ENCODE measurements at regions not wholly inside any gene's neighbourhood (a gene's known extent, or its start where the extent isn't known, plus 50 kb on each side); places are given as distances from the start of the nearest gene placed in this dataset.
"Not testable (repeated sequence)": the region's sequence is repeated elsewhere in the genome, so short reads cannot be mapped to it uniquely, and the experiment has no call there.

- TF ChIP-seq ESRRG (CRISPR knock-in tag; IDR thresholded peaks at IDR 0.05) (no peak), ZFP30 (CRISPR knock-in tag; IDR thresholded peaks at IDR 0.05) (no peak), TOX (CRISPR knock-in tag; IDR thresholded peaks at IDR 0.05; ENCODE audit: borderline replicate concordance) (no peak)
- no peak for ATAC-seq
These were observed 834.2 kb downstream of the STPG2 start for GRCh38 chr4:97309121-97309520.

DNA sequence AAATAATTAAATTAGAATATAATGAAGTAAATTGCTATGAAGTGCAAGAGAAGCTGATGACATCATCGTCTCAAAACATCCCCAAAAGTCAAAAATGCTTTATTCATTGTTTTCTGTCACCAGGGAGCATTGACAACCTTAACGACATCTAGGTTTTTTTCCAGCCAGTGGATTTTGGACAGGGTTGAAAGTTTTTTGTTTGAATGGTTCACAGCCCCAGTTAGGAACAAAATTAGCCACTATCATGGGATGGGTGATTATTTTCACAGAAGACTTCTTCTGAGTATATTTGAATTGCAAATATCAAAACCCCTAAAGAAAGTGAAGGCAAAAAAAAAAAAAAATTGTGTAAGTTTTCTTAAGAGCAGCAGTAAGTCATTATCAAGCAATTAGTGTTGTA is 826.1 kb downstream of the STPG2 start:
- TF ChIP-seq ZNF565 (CRISPR knock-in tag; conservative IDR thresholded peaks at IDR 0.05; ENCODE audit: low read depth) (no peak), ISL1 (CRISPR knock-in tag; IDR thresholded peaks at IDR 0.05) (no peak), GLIS3 (CRISPR knock-in tag; IDR thresholded peaks at IDR 0.05) (no peak), ZC3H10 (CRISPR knock-in tag; IDR thresholded peaks at IDR 0.05) (no peak), ZNF70 (CRISPR knock-in tag; IDR thresholded peaks at IDR 0.05) (no peak), CSRNP3 (CRISPR knock-in tag; IDR thresholded peaks at IDR 0.05) (no peak), ZFP3 (CRISPR knock-in tag; IDR thresholded peaks at IDR 0.05) (no peak), TCF4 (CRISPR knock-in tag; IDR thresholded peaks at IDR 0.05; ENCODE audit: borderline replicate concordance) (no peak), BACH2 (CRISPR knock-in tag; IDR thresholded peaks at IDR 0.05; ENCODE audit: borderline replicate concordance) (no peak), TOX (CRISPR knock-in tag; IDR thresholded peaks at IDR 0.05; ENCODE audit: borderline replicate concordance) (no peak), ARNTL (CRISPR knock-in tag; IDR thresholded peaks at IDR 0.05; ENCODE audit: borderline replicate concordance, low read depth) (no peak), CSDC2 (CRISPR knock-in tag; IDR thresholded peaks at IDR 0.05) (no peak), RARB (CRISPR knock-in tag; IDR thresholded peaks at IDR 0.05) (no peak), CREB5 (CRISPR knock-in tag; IDR thresholded peaks at IDR 0.05; ENCODE audit: low read depth) (no peak)
- TF ChIP-seq, protein P1, sequence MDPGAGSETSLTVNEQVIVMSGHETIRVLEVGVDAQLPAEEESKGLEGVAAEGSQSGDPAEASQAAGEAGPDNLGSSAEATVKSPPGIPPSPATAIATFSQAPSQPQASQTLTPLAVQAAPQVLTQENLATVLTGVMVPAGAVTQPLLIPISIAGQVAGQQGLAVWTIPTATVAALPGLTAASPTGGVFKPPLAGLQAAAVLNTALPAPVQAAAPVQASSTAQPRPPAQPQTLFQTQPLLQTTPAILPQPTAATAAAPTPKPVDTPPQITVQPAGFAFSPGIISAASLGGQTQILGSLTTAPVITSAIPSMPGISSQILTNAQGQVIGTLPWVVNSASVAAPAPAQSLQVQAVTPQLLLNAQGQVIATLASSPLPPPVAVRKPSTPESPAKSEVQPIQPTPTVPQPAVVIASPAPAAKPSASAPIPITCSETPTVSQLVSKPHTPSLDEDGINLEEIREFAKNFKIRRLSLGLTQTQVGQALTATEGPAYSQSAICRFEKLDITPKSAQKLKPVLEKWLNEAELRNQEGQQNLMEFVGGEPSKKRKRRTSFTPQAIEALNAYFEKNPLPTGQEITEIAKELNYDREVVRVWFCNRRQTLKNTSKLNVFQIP (CRISPR knock-in tag; IDR thresholded peaks at IDR 0.05; ENCODE audit: borderline replicate concordance, low read depth) = no peak
- TF ChIP-seq, protein P2, sequence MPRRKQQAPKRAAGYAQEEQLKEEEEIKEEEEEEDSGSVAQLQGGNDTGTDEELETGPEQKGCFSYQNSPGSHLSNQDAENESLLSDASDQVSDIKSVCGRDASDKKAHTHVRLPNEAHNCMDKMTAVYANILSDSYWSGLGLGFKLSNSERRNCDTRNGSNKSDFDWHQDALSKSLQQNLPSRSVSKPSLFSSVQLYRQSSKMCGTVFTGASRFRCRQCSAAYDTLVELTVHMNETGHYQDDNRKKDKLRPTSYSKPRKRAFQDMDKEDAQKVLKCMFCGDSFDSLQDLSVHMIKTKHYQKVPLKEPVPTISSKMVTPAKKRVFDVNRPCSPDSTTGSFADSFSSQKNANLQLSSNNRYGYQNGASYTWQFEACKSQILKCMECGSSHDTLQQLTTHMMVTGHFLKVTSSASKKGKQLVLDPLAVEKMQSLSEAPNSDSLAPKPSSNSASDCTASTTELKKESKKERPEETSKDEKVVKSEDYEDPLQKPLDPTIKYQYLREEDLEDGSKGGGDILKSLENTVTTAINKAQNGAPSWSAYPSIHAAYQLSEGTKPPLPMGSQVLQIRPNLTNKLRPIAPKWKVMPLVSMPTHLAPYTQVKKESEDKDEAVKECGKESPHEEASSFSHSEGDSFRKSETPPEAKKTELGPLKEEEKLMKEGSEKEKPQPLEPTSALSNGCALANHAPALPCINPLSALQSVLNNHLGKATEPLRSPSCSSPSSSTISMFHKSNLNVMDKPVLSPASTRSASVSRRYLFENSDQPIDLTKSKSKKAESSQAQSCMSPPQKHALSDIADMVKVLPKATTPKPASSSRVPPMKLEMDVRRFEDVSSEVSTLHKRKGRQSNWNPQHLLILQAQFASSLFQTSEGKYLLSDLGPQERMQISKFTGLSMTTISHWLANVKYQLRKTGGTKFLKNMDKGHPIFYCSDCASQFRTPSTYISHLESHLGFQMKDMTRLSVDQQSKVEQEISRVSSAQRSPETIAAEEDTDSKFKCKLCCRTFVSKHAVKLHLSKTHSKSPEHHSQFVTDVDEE (CRISPR knock-in tag; IDR thresholded peaks at IDR 0.05) = no peak
- ATAC-seq = no peak

- TF ChIP-seq CREB5 (CRISPR knock-in tag; IDR thresholded peaks at IDR 0.05; ENCODE audit: low read depth) (no peak), TCF4 (CRISPR knock-in tag; IDR thresholded peaks at IDR 0.05; ENCODE audit: borderline replicate concordance) (no peak), ZFP3 (CRISPR knock-in tag; IDR thresholded peaks at IDR 0.05) (no peak), ZC3H10 (CRISPR knock-in tag; IDR thresholded peaks at IDR 0.05) (no peak)
- TF ChIP-seq, protein P2 (CRISPR knock-in tag; IDR thresholded peaks at IDR 0.05) = no peak
- no peak for ATAC-seq
These were observed 825.6 kb downstream of the STPG2 start for GRCh38 chr4:97317671-97318070.

DNA sequence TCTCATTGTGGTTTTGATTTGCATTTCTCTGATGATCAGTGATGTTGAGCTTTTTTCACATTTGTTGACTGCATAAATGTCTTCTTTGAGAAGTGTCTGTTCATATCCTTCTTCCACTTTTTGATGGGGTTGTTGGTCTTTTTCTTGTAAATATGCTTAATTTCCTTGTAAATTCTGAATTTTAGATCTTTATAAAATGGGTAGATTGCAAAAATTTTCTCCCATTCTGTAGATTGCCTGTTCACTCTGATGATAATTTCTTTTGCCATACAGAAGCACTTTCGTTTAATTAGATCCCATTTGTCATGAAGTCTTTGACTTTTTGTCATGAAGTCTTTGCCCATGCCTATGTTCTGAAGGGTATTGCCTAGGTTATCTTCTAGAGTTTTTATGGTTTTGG is 817.5 kb downstream of the STPG2 start:
- ATAC-seq = not testable (repeated sequence)
